Colonic mucosa (tissue), 4 donors: ENCODE measurements at regions not wholly inside any gene's neighbourhood (a gene's known extent, or its start where the extent isn't known, plus 50 kb on each side); places are given as distances from the start of the nearest gene placed in this dataset.
A peak's percentile ranks its signal among the peaks of the same experiment; 100 is the strongest.
"Not testable (repeated sequence)": the region's sequence is repeated elsewhere in the genome, so short reads cannot be mapped to it uniquely, and the experiment has no call there.

Experiments used
- DNase-seq: peaks from one replicate; pipeline ENCODE4 v3.0.0-alpha.2; 2020
- H3K27ac ChIP-seq: fragments of 200-600 bp; one replicate; pipeline ENCODE4 v1.8.0; 2021
- H3K27me3 ChIP-seq: fragments of 200-600 bp; one replicate; pipeline ENCODE4 v1.8.0; 2021
- H3K36me3 ChIP-seq: fragments of 200-600 bp; one replicate; pipeline ENCODE4 v1.8.0; 2021
- H3K4me1 ChIP-seq: fragments of 200-600 bp; one replicate; pipeline ENCODE4 v1.8.0; 2021; ENCODE audit warnings: mild to moderate bottlenecking
- H3K4me3 ChIP-seq: fragments of 200-600 bp; one replicate; pipeline ENCODE4 v1.8.0; 2021
- H3K9ac ChIP-seq, 2 donors: one replicate each; pipeline ENCODE4 v1.7.0; 2013; ENCODE audit warnings: control low read depth in 2 of 2, low read depth in 2 of 2, low read length in 2 of 2
- H3K9me3 ChIP-seq: fragments of 200-600 bp; one replicate; pipeline ENCODE4 v1.8.0; 2021
- intact Hi-C: fragments of 100-400 bp; cut with DNase I; formaldehyde crosslinking; loops from one replicate; pipeline ENCODE4 v1.14.1; 2022
- TF ChIP-seq, protein P1 (sequence below): fragments of 200-600 bp; IDR thresholded peaks from one replicate; pipeline ENCODE4 v1.8.0; 2022; ENCODE audit warnings: antibody characterized with exemption, mild to moderate bottlenecking
- donor health status: healthy.
- donor health status: DM: no; HTN: no; CAD: no.
- donor health status: DM: no; HTN: no; CAD: no.

GRCh38 chr12:29889737-29890136 lies 106.0 kb upstream of the TMTC1 start:
- intact Hi-C loops = no loop called here
- no peaks in the 10 kb centered on the region for H3K4me1 ChIP-seq
- DNase-seq = peak; percentile 41
- H3K27me3 ChIP-seq = no peaks in the 10 kb centered on the region
- H3K9ac ChIP-seq = no peak overlapping the region
- no peaks in the 10 kb centered on the region for H3K36me3 ChIP-seq
- H3K27ac ChIP-seq = no peak overlapping the region
- H3K9me3 ChIP-seq = no peaks in the 10 kb centered on the region
- TF ChIP-seq, protein P1, sequence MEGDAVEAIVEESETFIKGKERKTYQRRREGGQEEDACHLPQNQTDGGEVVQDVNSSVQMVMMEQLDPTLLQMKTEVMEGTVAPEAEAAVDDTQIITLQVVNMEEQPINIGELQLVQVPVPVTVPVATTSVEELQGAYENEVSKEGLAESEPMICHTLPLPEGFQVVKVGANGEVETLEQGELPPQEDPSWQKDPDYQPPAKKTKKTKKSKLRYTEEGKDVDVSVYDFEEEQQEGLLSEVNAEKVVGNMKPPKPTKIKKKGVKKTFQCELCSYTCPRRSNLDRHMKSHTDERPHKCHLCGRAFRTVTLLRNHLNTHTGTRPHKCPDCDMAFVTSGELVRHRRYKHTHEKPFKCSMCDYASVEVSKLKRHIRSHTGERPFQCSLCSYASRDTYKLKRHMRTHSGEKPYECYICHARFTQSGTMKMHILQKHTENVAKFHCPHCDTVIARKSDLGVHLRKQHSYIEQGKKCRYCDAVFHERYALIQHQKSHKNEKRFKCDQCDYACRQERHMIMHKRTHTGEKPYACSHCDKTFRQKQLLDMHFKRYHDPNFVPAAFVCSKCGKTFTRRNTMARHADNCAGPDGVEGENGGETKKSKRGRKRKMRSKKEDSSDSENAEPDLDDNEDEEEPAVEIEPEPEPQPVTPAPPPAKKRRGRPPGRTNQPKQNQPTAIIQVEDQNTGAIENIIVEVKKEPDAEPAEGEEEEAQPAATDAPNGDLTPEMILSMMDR = no peak
- no peak overlapping the region for H3K4me3 ChIP-seq

DNA sequence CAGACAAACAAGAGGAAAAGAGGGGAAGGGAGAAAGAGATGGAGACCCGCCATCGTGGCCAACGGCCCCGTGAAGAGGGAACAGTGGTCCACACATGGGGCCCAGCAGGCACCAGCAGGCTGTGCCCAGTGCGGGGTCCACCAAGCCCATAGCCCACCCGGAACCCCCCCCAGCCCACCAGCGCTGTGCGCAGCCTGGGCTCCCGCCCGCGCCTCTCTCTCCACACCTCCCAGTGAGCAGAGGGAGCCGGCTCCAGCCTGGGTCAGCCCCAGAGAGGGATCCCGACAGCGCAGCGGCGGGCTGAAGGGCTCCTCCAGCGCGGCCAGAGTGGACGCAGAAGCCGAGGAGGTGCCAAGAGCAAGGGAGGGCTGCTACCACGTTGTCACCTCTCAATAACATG lies 105.0 kb upstream of the TMTC1 start:
- Histone ChIP-seq H3K9ac (no peak overlapping the region), H3K4me1 (no peaks in the 10 kb centered on the region), H3K27ac (no peak overlapping the region), H3K27me3 (no peaks in the 10 kb centered on the region), H3K9me3 (no peaks in the 10 kb centered on the region), H3K4me3 (no peak overlapping the region), H3K36me3 (no peaks in the 10 kb centered on the region)
- TF ChIP-seq, protein P1 = no peak
- intact Hi-C loops = no loop called here
- no peak for DNase-seq

- H3K4me1 ChIP-seq, H3K9ac ChIP-seq, H3K36me3 ChIP-seq, intact Hi-C loops, H3K9me3 ChIP-seq, DNase-seq, H3K27me3 ChIP-seq, H3K4me3 ChIP-seq, H3K27ac ChIP-seq: not testable (repeated sequence)
These were observed 101.2 kb upstream of the TMTC1 start for GRCh38 chr12:29884957-29885356.

DNA sequence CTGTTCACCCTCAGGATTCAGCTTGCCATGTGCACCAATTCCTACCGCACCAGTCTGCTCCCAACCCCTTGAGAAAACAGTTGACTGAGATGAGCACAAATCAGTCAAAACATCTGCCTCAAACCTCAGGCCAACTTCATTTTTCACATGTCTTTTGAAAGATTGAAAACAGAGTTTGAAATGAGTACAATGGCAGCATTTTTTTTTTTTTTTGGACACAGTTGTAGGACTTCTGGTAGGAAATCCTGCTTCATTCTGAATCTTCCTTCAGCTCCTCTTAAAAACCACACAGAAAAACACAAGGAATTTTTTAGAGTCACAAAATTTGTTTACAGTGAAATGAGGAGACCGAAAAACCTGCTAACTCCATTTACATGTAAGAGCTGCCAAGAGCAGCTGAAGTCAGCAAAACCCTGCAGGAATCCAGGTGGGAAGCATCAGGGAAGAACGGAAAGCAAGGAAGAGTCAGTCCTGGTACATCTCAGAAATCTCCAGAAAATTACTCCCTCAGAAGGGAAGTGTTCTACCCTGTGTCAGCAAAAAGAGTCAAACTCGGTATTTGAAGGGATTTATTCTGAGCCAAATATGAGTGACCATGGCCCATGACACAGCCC lies 100.3 kb upstream of the TMTC1 start:
- Histone ChIP-seq H3K4me3 (no peak overlapping the region), H3K27me3 (no peaks in the 10 kb centered on the region), H3K27ac (no peak overlapping the region), H3K36me3 (no peaks in the 10 kb centered on the region), H3K9ac (no peak overlapping the region), H3K4me1 (no peaks in the 10 kb centered on the region), H3K9me3 (no peaks in the 10 kb centered on the region)
- TF ChIP-seq, protein P1 = no peak
- intact Hi-C loops = no loop called here
- DNase-seq = no peak

- Histone ChIP-seq H3K4me1 (no peaks in the 10 kb centered on the region), H3K4me3 (no peak overlapping the region), H3K36me3 (no peaks in the 10 kb centered on the region), H3K9me3 (no peaks in the 10 kb centered on the region), H3K9ac (no peak overlapping the region), H3K27me3 (no peaks in the 10 kb centered on the region), H3K27ac (no peak overlapping the region)
- TF ChIP-seq, protein P1 = no peak
- no peak for DNase-seq
- intact Hi-C loops = no loop called here
These were observed 99.8 kb upstream of the TMTC1 start for GRCh38 chr12:29883525-29883924.

DNA sequence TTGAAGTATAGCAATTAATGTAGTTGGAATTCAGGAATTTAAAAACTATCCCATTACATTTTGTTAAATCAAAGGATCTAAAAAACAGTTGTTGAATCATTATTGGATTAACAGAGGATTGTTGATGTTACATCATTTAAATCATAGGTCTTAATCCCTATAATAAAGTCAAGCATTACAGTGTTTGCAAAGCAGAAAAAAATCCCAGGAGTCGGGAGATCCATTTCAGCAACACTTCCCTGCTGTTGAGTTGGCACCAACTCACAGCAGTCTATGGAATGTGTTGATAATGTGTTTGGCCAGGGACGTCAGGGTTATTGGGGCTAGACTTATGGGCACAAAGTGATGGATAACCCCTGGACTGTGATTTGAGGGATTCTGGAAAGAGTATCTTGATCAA lies 99.1 kb upstream of the TMTC1 start:
- H3K27me3 ChIP-seq = no peaks in the 10 kb centered on the region
- no peak for DNase-seq
- H3K9me3 ChIP-seq = no peaks in the 10 kb centered on the region
- H3K4me1 ChIP-seq = no peaks in the 10 kb centered on the region
- TF ChIP-seq, protein P1 = no peak
- no peaks in the 10 kb centered on the region for H3K36me3 ChIP-seq
- no peak overlapping the region for H3K9ac ChIP-seq
- H3K27ac ChIP-seq = no peak overlapping the region
- intact Hi-C loops = no loop called here
- H3K4me3 ChIP-seq = no peak overlapping the region
